ENCODE measurements at regions not wholly inside any gene's neighbourhood (a gene's known extent, or its start where the extent isn't known, plus 50 kb on each side); places are given as distances from the start of the nearest gene placed in this dataset.

DNA sequence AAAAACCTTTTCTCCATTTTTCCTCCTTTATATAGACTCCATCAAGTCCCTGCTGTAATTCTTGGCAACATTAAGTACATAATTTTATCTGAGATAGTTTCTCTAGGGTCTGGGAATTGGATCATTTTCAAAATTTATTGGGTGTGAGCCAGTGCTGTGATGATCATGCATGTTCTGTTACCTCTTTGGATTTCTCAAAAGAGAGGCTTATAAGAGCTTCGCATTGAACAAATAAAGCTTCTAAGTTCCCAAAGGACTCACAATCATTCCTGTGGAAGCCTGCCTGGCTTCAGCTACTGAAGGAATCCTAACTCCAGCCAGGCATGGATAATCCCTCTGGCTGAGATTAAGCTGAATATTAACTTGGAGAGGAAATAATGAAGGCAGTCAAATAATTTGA is 208.5 kb downstream of the RAB38 start:
- no peaks in the 10 kb centered on the region for H3K9me3 ChIP-seq
- H3K27me3 ChIP-seq, result no peaks in the 10 kb centered on the region
- no peak overlapping the region for H3K27ac ChIP-seq
- no peak overlapping the region for H3K4me3 ChIP-seq
- intact Hi-C loops (cut with DNase I), result no loop called here
- no peak for TF ChIP-seq POLR2A (IDR thresholded peaks at IDR 0.05)
- TF ChIP-seq, protein P1, sequence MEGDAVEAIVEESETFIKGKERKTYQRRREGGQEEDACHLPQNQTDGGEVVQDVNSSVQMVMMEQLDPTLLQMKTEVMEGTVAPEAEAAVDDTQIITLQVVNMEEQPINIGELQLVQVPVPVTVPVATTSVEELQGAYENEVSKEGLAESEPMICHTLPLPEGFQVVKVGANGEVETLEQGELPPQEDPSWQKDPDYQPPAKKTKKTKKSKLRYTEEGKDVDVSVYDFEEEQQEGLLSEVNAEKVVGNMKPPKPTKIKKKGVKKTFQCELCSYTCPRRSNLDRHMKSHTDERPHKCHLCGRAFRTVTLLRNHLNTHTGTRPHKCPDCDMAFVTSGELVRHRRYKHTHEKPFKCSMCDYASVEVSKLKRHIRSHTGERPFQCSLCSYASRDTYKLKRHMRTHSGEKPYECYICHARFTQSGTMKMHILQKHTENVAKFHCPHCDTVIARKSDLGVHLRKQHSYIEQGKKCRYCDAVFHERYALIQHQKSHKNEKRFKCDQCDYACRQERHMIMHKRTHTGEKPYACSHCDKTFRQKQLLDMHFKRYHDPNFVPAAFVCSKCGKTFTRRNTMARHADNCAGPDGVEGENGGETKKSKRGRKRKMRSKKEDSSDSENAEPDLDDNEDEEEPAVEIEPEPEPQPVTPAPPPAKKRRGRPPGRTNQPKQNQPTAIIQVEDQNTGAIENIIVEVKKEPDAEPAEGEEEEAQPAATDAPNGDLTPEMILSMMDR (IDR thresholded peaks at IDR 0.05), result no peak
- H3K36me3 ChIP-seq (replicated peaks in 1 of 2; ENCODE audit: insufficient read depth in 1 of 2, low read depth in 2 of 2), result no peaks in the 10 kb centered on the region
- no peaks in the 10 kb centered on the region for H3K4me1 ChIP-seq
- WGBS, 2 donors, result 27 to 42% methylated on average over 1 of the region's 1 CpG
- no peak for DNase-seq
- no peak for ATAC-seq

DNA sequence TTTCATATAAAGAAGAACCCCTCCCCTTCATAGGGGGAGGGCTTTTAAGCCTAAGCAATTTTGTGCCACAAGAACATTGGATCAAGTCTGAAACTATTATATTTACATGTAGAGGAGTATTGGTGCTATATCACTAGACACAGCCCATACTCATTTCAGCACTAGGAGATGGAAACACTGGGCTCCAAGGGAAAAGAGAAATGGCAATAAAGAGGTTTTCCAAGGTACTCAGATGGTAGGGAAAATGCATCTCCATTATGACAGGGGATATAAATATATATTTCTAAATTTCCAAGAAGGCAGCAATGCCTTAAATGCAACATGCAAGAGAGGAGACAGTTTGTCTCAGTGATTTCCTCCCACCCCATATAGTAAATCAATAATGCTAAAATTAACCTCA is 209.0 kb downstream of the RAB38 start:
- TF ChIP-seq POLR2A (IDR thresholded peaks at IDR 0.05), result no peak
- TF ChIP-seq, protein P1 (IDR thresholded peaks at IDR 0.05), result no peak
- ATAC-seq, result no peak
- intact Hi-C loops (cut with DNase I), result no loop called here

DNA sequence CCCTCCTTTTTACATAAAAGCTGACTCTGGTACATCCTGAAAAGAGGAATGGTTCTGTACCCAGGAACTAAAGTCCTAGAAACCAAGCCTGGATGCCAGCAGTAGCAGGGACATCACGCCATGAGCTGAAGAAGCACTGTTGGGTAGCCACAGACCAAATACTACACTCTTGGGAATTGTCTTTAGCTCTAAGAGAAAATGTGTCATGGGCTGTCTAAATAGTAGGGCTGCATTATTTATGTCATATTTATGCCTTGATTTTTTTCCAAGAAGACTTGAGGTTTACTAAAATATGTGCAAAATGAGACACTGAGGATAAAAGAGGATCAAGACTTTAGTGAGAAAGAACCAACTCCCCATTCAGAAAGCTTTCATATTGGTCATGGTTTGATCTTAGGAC is 213.6 kb downstream of the RAB38 start:
- no peaks in the 10 kb centered on the region for H3K36me3 ChIP-seq (replicated peaks in 1 of 2; ENCODE audit: insufficient read depth in 1 of 2, low read depth in 2 of 2)

More for the DNA sequence above, 209.0 kb downstream of the RAB38 start:
- no peaks in the 10 kb centered on the region for H3K36me3 ChIP-seq (replicated peaks in 1 of 2; ENCODE audit: insufficient read depth in 1 of 2, low read depth in 2 of 2)
- H3K27ac ChIP-seq, result no peak overlapping the region
- H3K4me3 ChIP-seq, result no peak overlapping the region
- no peaks in the 10 kb centered on the region for H3K27me3 ChIP-seq
- H3K4me1 ChIP-seq, result no peaks in the 10 kb centered on the region
- DNase-seq, result no peak
- H3K9me3 ChIP-seq, result no peaks in the 10 kb centered on the region

DNA sequence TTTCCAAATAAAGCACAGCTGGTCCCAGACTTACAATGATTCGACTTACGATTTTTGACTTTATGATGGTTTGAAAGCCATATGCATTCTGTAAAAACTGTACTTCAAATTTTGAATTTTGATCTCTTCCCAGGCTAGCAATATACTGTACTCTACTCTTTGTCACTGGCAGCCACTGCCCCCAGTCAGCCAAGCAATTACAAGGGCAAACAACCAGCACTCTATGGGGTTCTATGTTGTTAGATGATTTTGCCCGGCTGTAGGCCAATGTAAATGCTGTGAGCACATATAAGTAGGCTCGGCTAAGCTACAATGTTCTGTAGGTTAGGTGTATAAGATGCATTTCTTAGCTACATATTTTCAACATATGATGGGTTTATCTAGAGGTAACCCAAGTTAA is 217.3 kb downstream of the RAB38 start:
- H3K4me3 ChIP-seq, result no peak overlapping the region
- intact Hi-C loops (cut with DNase I), result no loop called here
- no peak overlapping the region for H3K27ac ChIP-seq
- no peaks in the 10 kb centered on the region for H3K36me3 ChIP-seq (replicated peaks in 1 of 2; ENCODE audit: insufficient read depth in 1 of 2, low read depth in 2 of 2)
- WGBS, 2 donors, result 85 to 92% methylated on average over 4 of the region's 4 CpGs
- DNase-seq (no peak), ATAC-seq (no peak)
- TF ChIP-seq, protein P1 (IDR thresholded peaks at IDR 0.05), result no peak
- TF ChIP-seq POLR2A (IDR thresholded peaks at IDR 0.05), result no peak
- H3K27me3 ChIP-seq, result no peaks in the 10 kb centered on the region
- no peaks in the 10 kb centered on the region for H3K9me3 ChIP-seq
- no peaks in the 10 kb centered on the region for H3K4me1 ChIP-seq

More for the DNA sequence above, 213.6 kb downstream of the RAB38 start:
- H3K4me3 ChIP-seq, result no peak overlapping the region
- H3K4me1 ChIP-seq, result no peaks in the 10 kb centered on the region
- H3K9me3 ChIP-seq, result no peaks in the 10 kb centered on the region
- TF ChIP-seq POLR2A (IDR thresholded peaks at IDR 0.05), result no peak
- TF ChIP-seq, protein P1 (IDR thresholded peaks at IDR 0.05), result no peak
- DNase-seq (no peak), ATAC-seq (no peak)
- no peaks in the 10 kb centered on the region for H3K27me3 ChIP-seq
- WGBS, 2 donors, result 55 to 58% methylated on average over 1 of the region's 1 CpG
- intact Hi-C loops (cut with DNase I), result no loop called here
- no peak overlapping the region for H3K27ac ChIP-seq

DNA sequence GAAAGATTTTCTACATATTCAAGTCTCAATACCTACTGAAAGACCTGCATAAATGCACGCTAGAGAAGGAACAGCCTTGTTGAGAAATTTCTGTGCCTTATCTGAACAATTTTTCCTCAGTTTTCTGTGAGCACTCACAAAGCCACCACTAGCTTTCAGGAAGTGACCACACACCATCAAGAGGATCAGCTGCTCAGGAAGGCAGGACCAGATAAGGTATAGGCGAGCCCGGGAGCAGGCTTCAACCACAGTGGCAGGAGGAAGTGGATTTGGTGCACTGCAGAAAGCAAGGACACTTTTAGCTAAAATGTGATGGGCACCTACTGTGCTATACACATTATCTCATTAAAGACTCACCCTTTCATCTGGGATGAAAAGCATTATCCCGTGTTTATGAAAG is 220.8 kb downstream of the RAB38 start:
- Histone ChIP-seq H3K4me3 (no peak overlapping the region), H3K36me3 (replicated peaks in 1 of 2; ENCODE audit: insufficient read depth in 1 of 2, low read depth in 2 of 2) (no peaks in the 10 kb centered on the region), H3K9me3 (no peaks in the 10 kb centered on the region), H3K4me1 (no peaks in the 10 kb centered on the region), H3K27ac (no peak overlapping the region), H3K27me3 (no peaks in the 10 kb centered on the region)
- WGBS, 2 donors, result 54 to 65% methylated on average over 4 of the region's 4 CpGs
- no peak for ATAC-seq
- DNase-seq, result no peak
- intact Hi-C loops (cut with DNase I), result no loop called here
- no peak for TF ChIP-seq POLR2A (IDR thresholded peaks at IDR 0.05)
- TF ChIP-seq, protein P1 (IDR thresholded peaks at IDR 0.05), result no peak
